OCI-LY7 (cell line): ENCODE measurements at regions not wholly inside any gene's neighbourhood (a gene's known extent, or its start where the extent isn't known, plus 50 kb on each side); places are given as distances from the start of the nearest gene placed in this dataset.

Source experiments
- BruUV-seq: library from RNA; stranded (reverse); fragments of 400-500 nt; replicated peaks from 2 replicates; lab custom pipeline; 2021; lab: Mats Ljungman, UMichigan
- CTCF ChIA-PET: fragments of 300-600 bp; sonication (Branson Sonifier 250); formaldehyde crosslinking; loops from one replicate; lab custom pipeline; 2022; ENCODE audit warnings: antibody characterized with exemption; ENCODE audit not compliant: unreplicated experiment; lab: Charles Lee
- POLR2A ChIA-PET: fragments of 300-600 bp; sonication (Branson Sonifier 250); formaldehyde crosslinking; loops from one replicate; lab custom pipeline; 2022; ENCODE audit warnings: antibody characterized with exemption; lab: Charles Lee
- DNase-seq: peaks from one replicate; pipeline ENCODE4 v3.0.0-alpha.2; 2015; ENCODE audit warnings: low spot score
- H2AFZ ChIP-seq: fragments of 200-600 bp; sonication (generic), shearing (Covaris generic); 2 replicates; pipeline ENCODE4 v1.6.1; 2014; ENCODE audit warnings: mild to moderate bottlenecking, antibody characterized with exemption, low read length, moderate library complexity
- H3K27ac ChIP-seq: fragments of 200-600 bp; sonication (generic); 2 replicates; pipeline ENCODE4 v1.5.1; 2014; ENCODE audit warnings: mixed run types, low read depth, mild to moderate bottlenecking, moderate library complexity, low read length, inconsistent platforms; ENCODE audit not compliant: poor library complexity, severe bottlenecking
- H3K36me3 ChIP-seq: fragments of 200-600 bp; sonication (generic); 2 replicates; pipeline ENCODE4 v1.6.1; 2014; ENCODE audit warnings: mild to moderate bottlenecking, antibody characterized with exemption, low read length, moderate library complexity, mixed read lengths; ENCODE audit not compliant: insufficient read depth
- H3K4me1 ChIP-seq: fragments of 200-600 bp; sonication (generic); 2 replicates; pipeline ENCODE4 v1.5.1; 2014; ENCODE audit warnings: mild to moderate bottlenecking, low read length; ENCODE audit not compliant: insufficient read depth, poor library complexity, severe bottlenecking
- H3K4me2 ChIP-seq: fragments of 200-600 bp; sonication (generic); 2 replicates; pipeline ENCODE4 v1.6.1; 2014; ENCODE audit warnings: mild to moderate bottlenecking, low read length
- H3K4me3 ChIP-seq: fragments of 200-600 bp; sonication (generic); 2 replicates; pipeline ENCODE4 v1.5.1; 2014; ENCODE audit warnings: mild to moderate bottlenecking, low read depth, low read length; ENCODE audit not compliant: poor library complexity, severe bottlenecking
- H3K79me2 ChIP-seq: fragments of 200-600 bp; sonication (generic); 2 replicates; pipeline ENCODE4 v1.6.1; 2016; ENCODE audit warnings: low read depth, mild to moderate bottlenecking, low read length, moderate library complexity, mixed read lengths; ENCODE audit not compliant: insufficient read depth
- H3K9me2 ChIP-seq: fragments of 200-600 bp; sonication (generic); 2 replicates; pipeline ENCODE4 v1.6.1; 2016; ENCODE audit warnings: mild to moderate bottlenecking, low read length, mixed read lengths; ENCODE audit not compliant: insufficient read depth
- H3K9me3 ChIP-seq: fragments of 200-600 bp; sonication (generic); 2 replicates; pipeline ENCODE4 v1.6.1; 2014; ENCODE audit warnings: mild to moderate bottlenecking, mixed run types, low read length, mixed read lengths
- H4K20me1 ChIP-seq: fragments of 200-600 bp; sonication (generic); 2 replicates; pipeline ENCODE4 v1.6.1; 2014; ENCODE audit warnings: mild to moderate bottlenecking, antibody characterized with exemption, low read length, moderate library complexity, mixed read lengths; ENCODE audit not compliant: insufficient read depth
- EZH2phosphoT487 ChIP-seq: fragments of 200-600 bp; sonication (generic); IDR thresholded peaks from 2 replicates; pipeline ENCODE4 v1.6.1; 2018; ENCODE audit warnings: low read depth, borderline replicate concordance, mild to moderate bottlenecking, mixed run types, antibody characterized with exemption, low read length, moderate library complexity, mixed read lengths
- intact Hi-C: fragments of 100-400 bp; cut with micrococcal nuclease; formaldehyde crosslinking; loops from one replicate; pipeline ENCODE4 v1.10.0; 2022; ENCODE audit not compliant: unreplicated experiment
- TF ChIP-seq, protein P1 (sequence below): fragments of 200-600 bp; sonication (generic); conservative IDR thresholded peaks from 2 replicates; pipeline ENCODE4 v1.5.1; 2014; ENCODE audit warnings: mild to moderate bottlenecking, antibody characterized with exemption, low read length, moderate library complexity, mixed read lengths

DNA sequence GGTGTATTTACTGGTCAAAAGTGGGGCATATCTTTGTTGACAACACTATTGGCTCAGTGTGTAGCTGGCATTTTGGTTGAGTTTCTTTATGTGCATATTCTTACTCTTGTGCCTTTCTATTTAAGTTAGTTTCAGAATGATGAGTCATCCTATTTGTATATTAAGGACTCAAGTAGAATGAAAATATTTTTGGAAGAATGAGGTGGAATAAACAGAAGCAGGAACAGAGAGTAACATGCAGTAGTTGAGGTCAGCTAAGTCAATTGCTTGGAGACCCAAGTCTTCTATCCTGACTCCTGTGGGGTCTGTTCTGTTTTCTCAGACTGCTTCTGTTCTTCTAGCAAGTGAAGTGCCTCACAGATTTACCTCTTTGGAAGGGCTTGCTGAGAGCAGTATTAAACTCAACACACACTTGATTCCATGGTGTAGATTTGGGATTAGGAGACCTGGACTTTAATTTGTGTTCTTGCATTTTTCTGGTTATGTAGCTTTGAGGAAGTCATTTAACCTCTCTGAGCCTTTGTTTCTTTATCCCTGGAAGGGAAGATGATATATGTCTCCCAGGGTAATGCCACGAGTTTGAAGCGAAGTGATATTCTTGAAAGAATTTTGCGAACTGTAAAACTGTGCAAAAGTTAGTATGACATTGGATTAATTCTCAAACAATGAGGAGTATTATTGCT, 324.3 kb downstream of the QKI start:
- no peaks in the 10 kb centered on the region for H4K20me1 ChIP-seq
- H3K9me3 ChIP-seq, result no peaks in the 10 kb centered on the region
- no peak for TF ChIP-seq EZH2phosphoT487
- TF ChIP-seq, protein P1, sequence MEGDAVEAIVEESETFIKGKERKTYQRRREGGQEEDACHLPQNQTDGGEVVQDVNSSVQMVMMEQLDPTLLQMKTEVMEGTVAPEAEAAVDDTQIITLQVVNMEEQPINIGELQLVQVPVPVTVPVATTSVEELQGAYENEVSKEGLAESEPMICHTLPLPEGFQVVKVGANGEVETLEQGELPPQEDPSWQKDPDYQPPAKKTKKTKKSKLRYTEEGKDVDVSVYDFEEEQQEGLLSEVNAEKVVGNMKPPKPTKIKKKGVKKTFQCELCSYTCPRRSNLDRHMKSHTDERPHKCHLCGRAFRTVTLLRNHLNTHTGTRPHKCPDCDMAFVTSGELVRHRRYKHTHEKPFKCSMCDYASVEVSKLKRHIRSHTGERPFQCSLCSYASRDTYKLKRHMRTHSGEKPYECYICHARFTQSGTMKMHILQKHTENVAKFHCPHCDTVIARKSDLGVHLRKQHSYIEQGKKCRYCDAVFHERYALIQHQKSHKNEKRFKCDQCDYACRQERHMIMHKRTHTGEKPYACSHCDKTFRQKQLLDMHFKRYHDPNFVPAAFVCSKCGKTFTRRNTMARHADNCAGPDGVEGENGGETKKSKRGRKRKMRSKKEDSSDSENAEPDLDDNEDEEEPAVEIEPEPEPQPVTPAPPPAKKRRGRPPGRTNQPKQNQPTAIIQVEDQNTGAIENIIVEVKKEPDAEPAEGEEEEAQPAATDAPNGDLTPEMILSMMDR, result no peak
- ChIA-PET POLR2A (interaction anchor here (0.6 to 1.4 kb wide), 4 partner anchors 12 to 21 kb away, joined by 3 to 4 read pairs (median 4); no protein-coding TSS in a partner anchor), CTCF (interaction anchor here (1.0 kb wide), 1 partner anchor 185 kb away, joined by 3 read pairs; no protein-coding TSS in a partner anchor)
- BruUV-seq, result no TSS peak
- H3K9me2 ChIP-seq, result no peaks in the 10 kb centered on the region
- DNase-seq, result no peak
- no peaks in the 10 kb centered on the region for H3K79me2 ChIP-seq
- intact Hi-C loops, result no loop called here
- peaks cover 34% of the 10 kb centered on the region for H3K4me1 ChIP-seq
- H3K4me2 ChIP-seq, result peak overlapping the region; percentile 21; the same call in 1 of the 2 replicates
- H2AFZ ChIP-seq, result no peak overlapping the region; the same call in 1 of the 2 replicates
- H3K36me3 ChIP-seq, result no peaks in the 10 kb centered on the region
- no peak overlapping the region for H3K27ac ChIP-seq
- H3K4me3 ChIP-seq, result no peak overlapping the region

DNA sequence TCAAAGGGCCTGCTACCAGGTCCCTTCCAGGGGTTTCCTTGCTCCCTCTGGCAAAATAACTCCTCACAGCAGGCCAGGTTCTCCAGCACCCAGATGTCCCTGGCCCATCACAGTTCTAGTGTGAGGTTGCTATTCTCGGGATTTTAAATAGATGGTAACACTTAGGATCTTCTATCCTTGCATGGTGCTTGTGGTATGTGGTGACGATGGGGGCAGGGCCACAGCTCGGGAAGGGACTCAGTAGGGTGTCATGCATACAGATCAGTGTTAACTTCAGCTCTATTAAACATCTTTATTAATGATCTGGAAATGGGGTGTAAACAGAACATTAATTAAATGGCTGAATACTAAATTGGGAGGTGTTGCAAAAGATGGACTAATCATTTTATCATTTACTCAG, 323.8 kb downstream of the QKI start:
- H4K20me1 ChIP-seq, result no peaks in the 10 kb centered on the region
- H3K4me1 ChIP-seq, result peaks cover 39% of the 10 kb centered on the region
- no peak overlapping the region; the same call in 1 of the 2 replicates for H2AFZ ChIP-seq
- TF ChIP-seq EZH2phosphoT487, result no peak
- TF ChIP-seq, protein P1, result no peak
- CTCF ChIA-PET, result no interaction called here
- H3K27ac ChIP-seq, result no peak overlapping the region
- no peaks in the 10 kb centered on the region for H3K79me2 ChIP-seq
- no peak for DNase-seq
- BruUV-seq, result no TSS peak
- H3K4me3 ChIP-seq, result no peak overlapping the region
- POLR2A ChIA-PET, result interaction anchor here (0.6 to 1.3 kb wide), 4 partner anchors 8 to 22 kb away, joined by 3 to 7 read pairs (median 3); no protein-coding TSS in a partner anchor
- H3K4me2 ChIP-seq, result peak overlapping the region; percentile 21; the same call in 1 of the 2 replicates
- no peaks in the 10 kb centered on the region for H3K36me3 ChIP-seq
- no peaks in the 10 kb centered on the region for H3K9me2 ChIP-seq
- no peaks in the 10 kb centered on the region for H3K9me3 ChIP-seq
- intact Hi-C loops, result no loop called here

DNA sequence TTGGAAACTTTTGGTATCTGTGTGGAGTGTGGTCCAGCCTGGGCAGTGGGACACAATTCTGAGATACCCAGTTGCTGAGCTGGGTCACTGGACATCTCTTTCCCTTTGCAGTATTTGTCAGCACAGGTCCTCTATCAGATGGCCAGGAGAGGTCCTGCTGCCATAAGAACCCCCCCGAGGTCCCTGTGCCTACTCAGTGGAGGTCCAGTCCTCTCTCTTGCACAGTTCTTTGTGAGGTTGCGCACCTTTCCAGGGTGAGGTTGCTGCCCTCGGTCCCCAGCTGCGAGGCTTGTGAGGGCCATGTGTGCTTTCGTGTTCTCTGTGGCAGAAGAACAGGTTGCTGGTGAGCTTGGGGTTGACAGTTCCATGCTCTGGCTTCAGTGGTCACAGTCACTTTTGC, 320.6 kb downstream of the QKI start:
- intact Hi-C loops, result no loop called here

More for the DNA sequence above, 320.6 kb downstream of the QKI start:
- Histone ChIP-seq H3K27ac (no peak overlapping the region), H3K79me2 (no peaks in the 10 kb centered on the region), H3K4me3 (no peak overlapping the region), H3K4me1 (peaks cover 60% of the 10 kb centered on the region), H3K36me3 (no peaks in the 10 kb centered on the region), H3K9me3 (no peaks in the 10 kb centered on the region), H3K4me2 (peak overlapping the region; percentile 46), H3K9me2 (no peaks in the 10 kb centered on the region), H2AFZ (peak overlapping the region; percentile 41; the same call in 1 of the 2 replicates), H4K20me1 (no peaks in the 10 kb centered on the region)
- no peak for TF ChIP-seq EZH2phosphoT487
- TF ChIP-seq, protein P1, result no peak
- ChIA-PET POLR2A (interaction anchor here (0.6 to 1.3 kb wide), 5 partner anchors 11 to 226 kb away, joined by 3 to 5 read pairs (median 3); no protein-coding TSS in a partner anchor), CTCF (no interaction called here)
- no TSS peak for BruUV-seq
- DNase-seq, result no peak
